Stimulated activated CD8-positive, alpha-beta memory T cell treated with anti-CD3 and anti-CD28 coated beads, Interleukin-7, amount 100 ng/mL, for 48 hours (primary cell): ENCODE measurements at regions not wholly inside any gene's neighbourhood (a gene's known extent, or its start where the extent isn't known, plus 50 kb on each side); places are given as distances from the start of the nearest gene placed in this dataset.

ENCODE experiments used
- DNase-seq, 2 donors: peaks; one replicate each; pipeline ENCODE4 v3.0.0-alpha.2; 2020; ENCODE audit warnings: low read depth in 1 of 2; ENCODE audit errors: extremely low read depth in 1 of 2

- DNase-seq: no peak
These were observed 54.7 kb downstream of the MYEOV start for GRCh38 chr11:69348414-69349235.

- DNase-seq: no peak
These were observed 56.1 kb downstream of the MYEOV start for GRCh38 chr11:69350040-69350439.

- DNase-seq: no peak
These were observed 56.6 kb downstream of the MYEOV start for GRCh38 chr11:69350596-69350995.

GRCh38 chr11:69351460-69351859, 57.5 kb downstream of the MYEOV start:
- DNase-seq: no peak

GRCh38 chr11:69352166-69352565, 58.2 kb downstream of the MYEOV start:
- no peak for DNase-seq

- DNase-seq: peak in 1 of 2 donors; percentile 57
These were observed 58.9 kb downstream of the MYEOV start for GRCh38 chr11:69352715-69353319.

GRCh38 chr11:69353696-69354544, 60.0 kb downstream of the MYEOV start:
- DNase-seq: no peak

GRCh38 chr11:69354545-69354897, 60.6 kb downstream of the MYEOV start:
- no peak for DNase-seq

GRCh38 chr11:69355346-69355940, 61.5 kb downstream of the MYEOV start:
- no peak for DNase-seq

GRCh38 chr11:69355959-69356702, 62.2 kb downstream of the MYEOV start:
- DNase-seq: no peak

- DNase-seq: no peak
These were observed 62.9 kb downstream of the MYEOV start for GRCh38 chr11:69356703-69357457.

- DNase-seq: no peak
These were observed 63.8 kb downstream of the MYEOV start for GRCh38 chr11:69357458-69358397.

GRCh38 chr11:69358398-69359020, 64.6 kb downstream of the MYEOV start:
- DNase-seq: no peak

- DNase-seq: no peak
These were observed 66.0 kb downstream of the MYEOV start for GRCh38 chr11:69359735-69360480.

GRCh38 chr11:69360606-69361005, 66.7 kb downstream of the MYEOV start:
- no peak for DNase-seq

- DNase-seq: no peak
These were observed 67.1 kb downstream of the MYEOV start for GRCh38 chr11:69361048-69361447.

GRCh38 chr11:69361466-69361865, 67.5 kb downstream of the MYEOV start:
- DNase-seq: no peak

GRCh38 chr11:69362315-69362714, 68.4 kb downstream of the MYEOV start:
- DNase-seq: no peak
